NCI-H2107 treated with DMSO at 0.1 percent for 48 hours (cell line): ENCODE measurements at regions not wholly inside any gene's neighbourhood (a gene's known extent, or its start where the extent isn't known, plus 50 kb on each side); places are given as distances from the start of the nearest gene placed in this dataset.

Experiments
- DNase-seq: peaks from one replicate; lab custom pipeline; 2025; ENCODE audit not compliant: unreplicated experiment; lab: John Stamatoyannopoulos, UW

DNA sequence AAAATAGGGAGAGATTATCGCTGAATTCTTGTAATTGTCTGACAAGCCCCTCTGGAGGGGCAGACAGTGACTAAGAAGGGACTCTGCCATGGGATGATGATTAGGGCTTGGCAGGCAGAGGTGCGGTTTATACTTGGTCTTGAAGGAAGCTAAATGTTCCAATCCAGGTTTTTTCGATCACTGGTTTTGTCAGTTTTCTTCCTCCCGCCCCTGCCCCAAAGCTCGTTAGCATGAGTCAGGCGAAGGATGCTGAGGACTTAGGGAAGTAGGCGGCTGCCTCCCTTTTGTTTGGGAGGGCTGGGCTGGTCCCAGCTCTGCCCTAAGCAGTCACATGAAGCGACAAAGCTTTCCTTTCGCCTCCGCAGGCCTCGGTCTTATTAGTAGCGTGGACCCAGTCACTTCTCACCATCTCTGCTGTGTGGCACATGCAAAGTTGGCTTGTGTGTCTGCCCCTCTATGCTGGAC lies 314.2 kb downstream of the CDC5L start:
- DNase-seq = no peak

DNA sequence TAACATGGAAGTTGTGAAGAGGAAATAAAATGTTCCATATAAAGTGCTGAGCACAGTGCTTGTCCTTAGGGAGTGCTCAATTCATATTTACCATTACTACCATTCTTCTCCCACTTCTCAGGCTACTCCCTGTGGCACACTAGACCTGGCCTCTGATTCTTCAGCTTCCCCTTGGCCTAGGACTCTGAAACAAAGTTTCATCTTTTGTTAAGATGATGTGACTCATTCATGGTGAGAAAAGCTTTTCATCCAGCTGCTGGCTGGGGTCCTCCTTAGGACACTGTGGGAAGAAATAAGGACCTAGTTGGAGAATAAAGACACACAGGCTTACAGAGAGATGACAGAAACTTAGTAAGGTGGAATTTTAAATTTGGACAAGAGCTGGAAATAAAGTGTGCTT lies 314.8 kb downstream of the CDC5L start:
- no peak for DNase-seq

DNA sequence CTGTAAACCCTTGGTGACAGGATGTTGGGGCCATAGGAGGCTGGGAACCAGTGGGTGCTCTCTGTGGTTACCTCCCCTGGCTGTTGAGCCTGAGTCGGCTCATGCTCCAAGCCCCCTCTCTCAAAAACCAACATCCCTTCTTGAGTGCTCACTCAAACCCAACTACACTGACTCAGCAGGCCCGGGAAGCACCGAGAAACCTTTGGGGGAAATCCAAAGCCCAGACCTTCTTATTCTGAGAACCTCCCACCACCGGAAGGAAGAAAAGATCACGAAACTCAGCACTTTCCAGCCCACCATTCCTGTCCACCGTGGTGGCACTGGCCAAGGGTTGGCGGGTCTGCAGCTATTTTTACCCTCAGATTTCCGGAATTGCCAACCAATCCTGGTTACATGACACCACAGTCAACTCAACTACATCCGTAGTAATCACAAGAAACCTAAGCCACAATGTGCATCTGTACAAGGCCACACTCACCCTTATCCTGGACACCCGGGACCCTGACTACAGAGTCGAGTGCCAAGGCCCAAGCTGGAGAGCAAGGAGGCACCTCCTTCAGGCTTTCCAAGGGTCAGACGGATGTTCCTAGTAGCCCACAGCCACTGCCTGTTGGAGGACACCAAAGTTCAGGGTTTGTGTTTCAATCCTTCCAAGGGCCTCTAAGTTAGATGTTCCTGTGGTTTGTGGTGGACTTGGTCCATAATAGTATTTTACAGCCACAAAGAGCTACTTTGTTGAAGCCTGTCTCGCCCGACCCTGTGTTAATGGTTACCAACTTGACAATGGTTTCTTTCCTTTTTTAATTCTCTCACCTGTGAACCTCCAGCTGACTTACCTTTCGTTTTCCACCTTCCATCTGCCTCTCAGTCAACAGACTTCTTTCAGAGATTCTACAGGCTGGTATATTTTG lies 317.0 kb downstream of the CDC5L start:
- no peak for DNase-seq

DNA sequence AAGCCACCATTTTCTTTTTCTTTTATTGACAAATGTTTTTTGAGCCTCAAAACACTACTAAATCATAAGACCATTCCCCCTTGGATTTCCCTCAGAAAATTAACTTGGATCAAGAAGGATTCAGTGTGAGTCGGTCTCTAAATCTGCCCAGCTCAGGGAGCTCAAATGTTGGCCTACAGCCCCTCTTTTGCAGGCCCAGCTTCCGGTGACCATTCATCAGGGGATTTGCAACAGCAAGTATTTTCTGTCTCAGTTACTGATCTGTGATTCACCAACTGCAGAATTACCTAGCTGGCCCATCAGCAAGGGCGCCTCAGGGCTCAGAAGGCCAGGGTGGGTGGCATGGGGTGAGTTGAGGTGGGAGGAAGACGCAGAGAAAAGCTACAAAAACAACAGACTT lies 318.1 kb downstream of the CDC5L start:
- no peak for DNase-seq

DNA sequence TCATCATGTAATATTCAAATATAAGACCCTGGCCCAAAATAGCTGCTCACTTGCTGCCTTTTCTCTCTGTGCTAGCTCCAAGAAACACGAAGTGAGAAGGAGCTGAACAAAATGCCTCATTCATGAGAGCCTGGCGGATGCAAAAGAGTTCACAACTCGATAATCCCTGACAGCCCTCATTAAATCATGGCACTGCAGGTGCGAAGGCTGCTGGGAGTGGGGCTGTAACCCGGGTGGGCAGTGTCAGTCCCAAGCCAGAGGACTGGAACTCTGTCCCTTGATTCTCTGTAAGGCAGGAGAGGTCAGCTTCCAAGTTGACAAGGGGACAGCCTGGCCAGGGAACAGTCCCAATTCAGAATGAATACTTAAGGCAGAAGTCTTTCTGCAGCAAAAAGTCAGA lies 318.5 kb downstream of the CDC5L start:
- DNase-seq = no peak

DNA sequence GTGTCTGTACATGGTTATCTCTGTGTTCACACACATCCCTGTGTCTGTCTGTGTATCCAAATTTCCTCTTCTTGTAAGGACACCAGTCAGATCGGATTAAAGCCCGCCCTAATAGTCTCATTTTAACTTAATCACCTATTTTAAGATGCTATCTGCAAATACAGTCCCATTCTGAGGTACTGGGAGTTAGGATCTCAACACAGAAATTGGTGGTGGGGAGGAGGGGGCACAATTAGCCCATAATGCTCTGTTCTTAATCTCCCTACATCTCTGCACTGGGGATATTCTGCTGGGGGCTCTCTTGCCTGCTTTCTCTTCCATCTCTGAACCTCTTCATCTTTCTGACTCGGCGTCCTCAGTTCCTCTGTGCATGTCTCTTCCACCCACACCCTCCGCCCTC lies 320.7 kb downstream of the CDC5L start:
- DNase-seq = no peak

DNA sequence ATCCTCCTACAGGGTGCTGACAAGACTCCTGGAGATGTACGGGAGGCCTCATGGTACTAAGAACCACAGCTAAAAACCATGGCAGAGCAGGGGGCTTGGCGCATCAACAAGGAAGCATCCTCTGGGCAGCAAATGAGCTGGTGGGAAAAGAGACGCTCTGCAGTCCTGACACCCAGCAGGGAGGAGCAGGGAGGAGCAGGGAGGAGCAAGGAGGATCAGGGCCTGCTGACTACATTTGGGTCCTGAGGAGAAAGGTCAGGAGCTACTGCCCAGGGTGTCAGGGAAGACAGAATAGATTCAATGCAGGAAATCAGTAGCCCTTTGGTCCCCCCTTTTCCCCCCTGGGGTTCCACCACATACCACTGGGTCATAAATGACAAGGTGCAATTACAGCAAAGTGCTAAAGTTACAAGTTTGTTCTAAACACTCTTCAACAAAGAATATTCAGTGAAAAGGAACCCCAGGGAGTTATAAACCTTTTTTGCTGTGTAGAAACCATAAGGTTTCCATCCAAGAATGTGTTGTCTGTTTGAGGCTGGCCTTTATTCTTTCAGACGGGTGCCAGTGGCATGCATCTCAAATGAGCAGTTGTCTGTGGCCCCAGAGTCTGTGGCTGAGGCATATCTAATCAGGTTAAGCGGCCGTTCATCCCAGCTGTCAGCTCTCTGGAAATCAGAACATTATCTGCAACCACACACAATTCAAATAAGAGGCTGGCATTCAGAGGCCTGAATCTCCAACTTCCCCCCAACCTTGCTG lies 325.0 kb downstream of the CDC5L start:
- no peak for DNase-seq

DNA sequence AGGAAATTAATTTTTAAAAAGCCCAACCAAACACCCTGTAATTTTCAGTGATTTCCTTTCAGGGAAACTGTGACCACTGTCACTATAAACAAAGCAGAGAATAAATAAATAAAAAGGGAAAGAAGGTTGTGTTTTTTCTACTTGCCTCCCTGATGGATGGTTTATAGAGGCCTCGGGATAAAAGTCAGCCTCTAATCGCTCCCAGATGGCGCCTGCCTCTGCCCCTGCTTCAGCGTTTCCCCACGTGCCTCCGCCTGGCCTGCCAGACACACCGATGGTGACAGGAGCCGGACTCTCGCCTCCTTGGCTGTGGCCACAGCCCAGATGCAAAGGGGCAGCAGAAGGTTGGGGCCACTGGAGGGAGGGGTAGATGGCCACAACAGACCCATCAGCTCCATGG lies 327.7 kb downstream of the CDC5L start:
- DNase-seq = no peak

DNA sequence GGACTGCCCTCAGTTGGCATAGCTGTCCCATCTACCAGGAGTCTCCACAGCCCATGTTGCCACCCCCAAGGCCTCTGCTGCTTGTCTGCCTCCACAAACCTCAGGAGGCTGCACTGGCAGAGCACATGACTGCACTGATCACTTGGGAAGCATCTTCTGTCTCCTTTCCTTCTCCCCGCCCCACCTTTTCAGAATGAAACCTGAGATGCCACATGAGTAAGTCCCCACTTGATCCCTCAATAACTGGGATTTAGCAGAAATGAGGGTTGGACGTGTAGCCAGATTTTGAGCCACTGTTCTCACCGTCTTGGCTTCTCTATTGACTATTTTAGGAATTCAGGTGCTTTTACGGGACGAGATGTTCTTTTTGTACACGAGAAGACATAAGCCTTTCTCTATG lies 328.4 kb downstream of the CDC5L start:
- no peak for DNase-seq

DNA sequence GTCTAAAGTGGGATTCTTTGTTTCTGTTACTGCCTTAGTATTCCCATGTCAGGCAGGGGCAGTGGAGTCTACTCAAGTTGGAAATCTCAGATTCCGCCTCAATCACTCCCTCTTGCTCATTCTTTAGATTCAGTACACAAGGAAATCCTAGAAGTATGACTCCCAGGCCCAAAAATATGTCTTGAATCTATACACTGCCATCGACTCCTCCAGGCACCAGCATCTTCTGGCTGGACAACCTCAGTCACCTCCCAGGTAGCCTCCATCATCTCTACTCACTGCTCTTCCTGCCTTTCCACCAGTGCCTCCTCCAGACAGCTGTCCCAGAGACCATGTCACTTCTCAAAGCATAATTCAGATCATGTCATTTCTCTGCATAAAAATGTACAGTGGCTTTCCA lies 329.9 kb downstream of the CDC5L start:
- DNase-seq = no peak

DNA sequence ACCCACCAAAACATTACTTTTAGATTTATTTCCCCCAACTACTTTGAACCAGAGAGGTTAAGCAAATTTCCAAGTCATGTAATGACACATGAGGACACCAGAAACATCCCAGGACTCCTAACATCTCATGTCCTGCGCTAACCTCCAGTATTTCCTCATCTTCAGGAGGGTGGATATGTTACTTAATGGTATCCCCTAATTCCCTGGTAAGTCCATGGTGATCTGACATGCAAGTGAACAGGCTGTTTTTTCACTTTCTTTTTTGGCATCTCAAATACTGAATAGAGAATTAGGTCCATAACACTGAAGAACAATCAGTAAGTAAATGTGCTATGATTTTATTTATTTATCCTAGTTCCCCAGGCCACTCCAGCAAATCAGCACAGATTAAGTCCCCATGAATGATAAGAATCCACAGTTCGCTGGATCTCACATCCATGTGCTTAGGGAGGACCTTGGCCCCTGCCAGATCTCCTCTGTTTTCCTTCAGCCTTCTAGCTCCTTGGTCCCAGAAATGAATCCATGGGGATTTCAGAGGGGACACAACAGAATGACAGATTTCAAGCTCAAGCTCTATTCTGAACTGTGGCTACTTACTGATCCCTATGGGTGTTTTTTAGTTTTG lies 334.6 kb downstream of the CDC5L start:
- no peak for DNase-seq

DNA sequence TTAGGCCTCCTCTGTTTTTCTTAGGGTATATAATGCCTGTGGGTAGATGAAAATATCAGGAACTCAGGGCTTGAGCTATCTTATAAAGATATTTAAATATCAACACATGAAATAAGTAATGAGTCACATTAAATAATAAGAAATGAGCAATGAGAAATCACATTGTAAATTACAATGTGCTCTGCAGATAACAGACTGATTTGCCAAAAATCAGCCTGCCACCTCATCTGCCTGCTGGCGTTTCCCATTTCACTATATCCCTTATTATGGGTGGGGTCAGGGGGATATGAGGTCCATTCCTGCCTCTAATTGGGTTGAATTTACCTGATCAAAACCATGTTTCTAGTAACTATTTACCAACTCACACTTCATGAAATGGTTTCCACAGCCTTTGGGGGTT lies 335.2 kb downstream of the CDC5L start:
- no peak for DNase-seq

DNA sequence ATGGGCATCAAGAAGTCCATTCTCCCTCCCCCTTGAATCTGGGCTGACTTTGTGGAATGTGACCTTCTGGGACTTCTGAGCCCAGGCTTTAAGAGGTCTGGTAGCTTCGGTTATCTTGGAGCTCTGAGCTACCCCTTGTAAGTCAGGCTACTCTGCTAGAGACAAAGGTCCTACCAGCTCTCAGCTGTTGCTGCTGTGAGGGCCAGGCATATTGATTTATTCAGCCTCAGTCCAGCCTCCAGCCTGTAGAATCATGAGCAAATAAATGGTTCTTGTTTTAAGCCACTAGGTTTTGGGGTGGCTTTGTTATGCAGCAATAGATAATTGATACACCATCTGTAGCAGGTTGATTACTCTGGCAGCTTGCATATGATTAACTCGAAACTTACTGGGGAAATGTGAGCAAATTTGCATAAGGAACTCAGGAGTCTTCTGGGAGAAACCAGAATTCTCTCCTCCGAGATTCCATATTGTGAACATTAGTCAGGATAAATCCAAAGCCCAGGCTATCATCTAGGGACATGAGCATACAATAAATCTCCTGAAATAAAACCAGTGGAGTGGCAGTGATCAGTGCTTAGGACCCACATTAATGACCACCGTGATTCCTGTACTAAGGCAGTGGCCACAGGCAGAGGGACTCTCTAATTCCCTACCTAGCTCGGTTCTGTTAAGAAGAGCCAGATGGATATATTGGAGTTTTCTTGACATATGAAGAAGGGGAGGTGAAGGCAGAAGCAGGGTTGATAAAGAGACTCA lies 336.1 kb downstream of the CDC5L start:
- DNase-seq = no peak

DNA sequence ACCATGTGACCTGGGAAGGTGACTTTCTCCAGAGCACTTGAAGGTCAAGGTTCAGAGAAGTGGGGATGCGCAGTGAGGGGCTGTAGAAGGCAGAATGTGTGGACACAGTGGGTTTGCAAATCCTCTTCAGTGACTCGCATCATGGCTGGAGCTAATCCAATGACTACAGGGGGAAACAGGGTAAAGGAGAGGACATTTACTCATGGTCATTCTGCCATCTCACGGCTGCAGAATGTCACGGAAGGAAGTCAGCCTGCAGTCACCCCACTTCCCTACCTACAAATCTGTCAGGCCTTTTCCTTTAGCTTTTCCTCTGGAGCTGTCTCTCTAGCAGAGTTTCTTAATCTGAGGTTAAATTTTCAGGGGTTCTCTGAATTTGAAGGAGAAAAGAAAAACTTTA lies 337.6 kb downstream of the CDC5L start:
- DNase-seq = no peak

DNA sequence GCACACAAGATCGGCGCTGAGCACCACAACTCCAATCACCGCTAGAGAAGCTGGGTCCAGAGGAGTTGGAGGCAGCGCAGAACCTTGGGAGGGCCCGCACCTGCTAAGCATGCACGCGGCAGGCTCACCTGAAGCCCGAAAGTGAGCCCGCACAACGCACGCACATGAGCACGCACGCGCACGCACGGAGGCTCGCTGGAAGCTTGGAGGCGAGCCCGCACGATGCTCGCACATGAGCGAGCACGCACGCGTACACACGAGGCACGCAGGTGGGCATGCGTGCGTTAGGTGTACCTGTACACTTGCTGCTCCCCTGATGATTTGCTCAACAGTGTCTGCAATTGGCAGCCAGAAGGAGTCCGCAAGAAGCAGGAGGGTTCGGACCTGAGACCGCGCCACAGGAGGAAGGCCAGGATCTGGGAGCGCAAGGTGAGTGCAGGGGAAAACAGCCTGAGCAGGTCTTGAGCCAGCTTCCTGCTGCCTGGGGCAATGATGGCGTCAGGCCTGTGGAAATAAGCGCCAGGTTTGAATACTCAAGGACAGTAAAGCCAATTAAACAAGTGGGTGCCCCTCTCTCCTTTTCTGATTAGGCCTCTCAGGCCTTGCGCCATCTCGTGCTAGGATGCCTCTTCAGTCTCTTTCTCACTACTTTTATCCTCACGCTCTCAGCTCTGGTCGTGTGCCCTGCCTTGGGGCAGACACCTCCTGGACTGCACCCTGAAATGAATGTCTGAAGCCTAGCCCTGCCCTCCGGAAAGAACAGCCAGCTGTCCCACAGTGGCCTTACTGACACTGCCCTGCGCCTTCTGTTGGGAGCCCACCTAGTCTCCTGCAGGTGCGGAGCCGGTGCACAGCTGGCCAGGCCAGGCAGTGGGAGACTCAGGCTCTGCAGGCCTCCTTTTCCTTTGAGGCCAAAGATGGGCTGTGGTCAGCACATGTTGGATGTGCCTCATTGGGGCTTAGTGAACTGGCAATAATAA lies 340.4 kb downstream of the CDC5L start:
- DNase-seq = no peak

DNA sequence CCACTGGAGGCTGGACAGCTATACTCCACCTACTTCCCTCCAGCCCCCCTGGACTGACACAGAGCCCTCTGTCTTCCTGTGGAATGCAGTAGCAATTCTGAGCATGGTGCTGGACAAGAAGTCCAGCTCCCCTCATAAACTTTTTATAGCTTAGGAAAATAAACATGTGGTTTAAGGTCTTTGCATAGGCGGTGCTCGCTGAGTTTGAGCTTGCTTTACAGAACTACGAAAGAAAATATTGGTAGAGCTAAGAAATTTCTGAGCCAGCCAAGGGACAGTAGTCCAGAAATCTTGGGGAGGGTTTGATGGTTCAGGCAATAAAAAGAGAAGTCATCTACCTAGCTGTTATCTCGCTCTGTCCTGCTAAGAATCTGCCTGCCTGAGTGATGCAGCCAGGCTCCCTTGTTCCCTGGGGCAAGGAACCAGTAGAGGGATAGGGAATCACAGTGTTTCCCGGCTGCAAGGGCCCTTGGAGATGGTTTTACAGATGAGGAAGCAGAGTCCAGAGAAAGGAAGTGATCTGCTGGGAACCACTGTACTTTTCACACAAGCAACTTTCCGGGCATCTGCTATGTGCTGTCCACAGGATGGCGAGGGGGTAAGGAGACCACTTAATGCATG lies 343.4 kb downstream of the CDC5L start:
- no peak for DNase-seq

DNA sequence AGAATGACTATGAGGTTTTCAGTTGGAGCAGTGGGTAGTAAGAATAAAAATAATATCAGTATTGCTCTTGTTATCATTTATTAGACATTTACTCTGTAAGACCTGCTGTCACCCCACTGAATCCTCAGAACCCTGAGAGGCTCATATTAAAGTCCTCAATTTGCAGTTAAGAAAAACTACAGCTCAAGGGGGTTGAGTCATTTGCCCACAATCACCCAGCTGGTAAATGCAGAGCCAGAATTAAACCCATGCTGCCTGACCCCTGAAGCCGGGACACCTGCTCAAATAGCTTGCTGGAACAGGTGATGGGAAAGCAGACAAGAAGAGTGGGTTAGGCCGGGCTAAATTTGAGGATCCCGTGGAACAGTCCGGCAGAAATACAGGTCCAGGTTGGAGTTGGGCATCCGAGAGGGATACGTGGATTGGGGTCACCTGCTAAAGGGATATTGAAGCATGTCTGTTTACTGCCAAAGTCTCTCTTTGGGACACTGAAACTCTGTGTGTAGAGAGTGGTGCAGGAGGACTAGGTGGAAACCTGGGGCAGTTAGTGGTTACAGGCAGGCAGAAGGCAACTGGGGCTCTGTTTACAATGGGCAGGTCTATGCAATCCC lies 344.1 kb downstream of the CDC5L start:
- DNase-seq = no peak

DNA sequence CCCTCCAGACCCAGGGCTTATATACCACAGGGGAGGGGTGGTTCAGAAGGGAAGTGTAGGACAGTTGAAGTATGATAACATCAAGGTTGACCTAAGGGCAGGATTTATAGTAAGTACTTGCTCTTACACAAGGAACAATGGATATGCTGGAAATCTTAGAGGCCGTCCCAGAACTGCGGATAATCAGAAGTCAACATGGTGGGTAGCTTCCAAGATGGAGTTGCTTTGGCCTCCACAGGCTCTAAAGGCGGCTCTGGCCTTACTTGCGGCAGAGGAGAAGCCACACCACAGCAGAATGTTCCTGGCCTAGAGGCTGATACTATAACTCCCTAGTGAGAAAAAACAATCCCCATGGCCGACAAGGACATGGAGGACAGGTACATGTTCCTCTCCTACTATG lies 344.7 kb downstream of the CDC5L start:
- DNase-seq = no peak

DNA sequence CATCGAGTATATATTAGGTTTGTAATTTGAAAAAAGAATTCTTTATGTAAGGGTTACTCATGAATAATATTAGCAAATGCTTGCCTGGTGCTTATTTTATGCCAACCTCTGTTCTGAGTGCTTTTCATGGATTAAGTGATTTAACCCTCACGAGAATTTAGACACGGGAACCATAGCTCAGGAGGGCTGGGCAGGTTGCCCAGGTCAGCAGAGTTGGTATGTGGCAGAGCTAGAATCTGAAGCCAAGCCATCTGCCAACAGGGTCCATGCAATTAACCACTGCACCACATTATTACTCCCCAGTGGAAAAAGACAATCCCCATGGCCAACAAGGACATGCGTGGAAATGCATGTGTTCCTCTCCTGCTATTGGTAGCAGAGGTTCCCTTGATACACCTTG lies 345.6 kb downstream of the CDC5L start:
- DNase-seq = no peak
